GM21825 (cell line): ENCODE measurements at regions not wholly inside any gene's neighbourhood (a gene's known extent, or its start where the extent isn't known, plus 50 kb on each side); places are given as distances from the start of the nearest gene placed in this dataset.

Experiments
- ATAC-seq: cut with Tn5 transposase; IDR thresholded peaks from one replicate; pipeline ENCODE4 v1.9.1; 2021; ENCODE audit warnings: mild to moderate bottlenecking, moderate library complexity; ENCODE audit not compliant: unreplicated experiment

GRCh38 chr6:138607478-138608433 is 108.5 kb upstream of the NHSL1 start:
- no peak for ATAC-seq

- no peak for ATAC-seq
These were observed 109.6 kb upstream of the NHSL1 start for GRCh38 chr6:138608896-138609295.

- ATAC-seq = no peak
These were observed 110.6 kb upstream of the NHSL1 start for GRCh38 chr6:138609801-138610430.

- ATAC-seq = no peak
These were observed 111.5 kb upstream of the NHSL1 start for GRCh38 chr6:138610816-138611215.

- no peak for ATAC-seq
These were observed 114.9 kb upstream of the NHSL1 start for GRCh38 chr6:138614151-138614550.

- no peak for ATAC-seq
These were observed 118.9 kb upstream of the NHSL1 start for GRCh38 chr6:138618168-138618567.

GRCh38 chr6:138620630-138621029 is 121.3 kb upstream of the NHSL1 start:
- ATAC-seq = no peak

GRCh38 chr6:138622967-138623366 is 123.7 kb upstream of the NHSL1 start:
- no peak for ATAC-seq

GRCh38 chr6:138631566-138631965 is 132.3 kb upstream of the NHSL1 start:
- ATAC-seq = no peak

GRCh38 chr6:138637822-138638221 is 135.7 kb upstream of the CCDC28A start:
- ATAC-seq = no peak

GRCh38 chr6:138638604-138639003 is 135.0 kb upstream of the CCDC28A start:
- ATAC-seq = no peak

GRCh38 chr6:138640028-138640427 is 133.5 kb upstream of the CCDC28A start:
- ATAC-seq = no peak

GRCh38 chr6:138643210-138643609 is 130.4 kb upstream of the CCDC28A start:
- no peak for ATAC-seq

GRCh38 chr6:138645976-138646640 is 127.5 kb upstream of the CCDC28A start:
- no peak for ATAC-seq

- no peak for ATAC-seq
These were observed 126.6 kb upstream of the CCDC28A start for GRCh38 chr6:138647006-138647405.

GRCh38 chr6:138648127-138648526 is 125.4 kb upstream of the CCDC28A start:
- no peak for ATAC-seq

GRCh38 chr6:138651491-138651890 is 122.1 kb upstream of the CCDC28A start:
- ATAC-seq = no peak

- no peak for ATAC-seq
These were observed 120.7 kb upstream of the CCDC28A start for GRCh38 chr6:138652824-138653223.

GRCh38 chr6:138653435-138653834 is 120.1 kb upstream of the CCDC28A start:
- no peak for ATAC-seq

GRCh38 chr6:138654715-138655634 is 118.6 kb upstream of the CCDC28A start:
- ATAC-seq = peak; percentile 98

- no peak for ATAC-seq
These were observed 117.7 kb upstream of the CCDC28A start for GRCh38 chr6:138655828-138656227.
